Tibial nerve (tissue), 4 donors: ENCODE measurements at regions not wholly inside any gene's neighbourhood (a gene's known extent, or its start where the extent isn't known, plus 50 kb on each side); places are given as distances from the start of the nearest gene placed in this dataset.

Experiments
- DNase-seq, 2 donors: peaks; one replicate each; pipeline ENCODE4 v3.0.0-alpha.2; 2019; ENCODE audit warnings: low spot score in 2 of 2
- H3K27ac ChIP-seq, 4 donors: fragments of 200-600 bp; sonication (generic) in 3 of 4; one replicate each; pipeline ENCODE4 v1.5.1; 2017 to 2019; ENCODE audit warnings: mild to moderate bottlenecking in 1 of 4
- H3K27me3 ChIP-seq, 2 donors: fragments of 200-600 bp; sonication (generic) in 1 of 2; one replicate each; pipeline versions ENCODE4 v1.5.1 to v1.6.0; 2017 to 2019
- H3K36me3 ChIP-seq, 3 donors: fragments of 200-600 bp; sonication (generic); one replicate each; pipeline ENCODE4 v1.5.1; 2018 to 2019
- H3K4me1 ChIP-seq, 4 donors: fragments of 200-600 bp; sonication (generic) in 3 of 4; one replicate each; pipeline ENCODE4 v1.5.1; 2017 to 2019
- H3K4me3 ChIP-seq, 4 donors: fragments of 200-600 bp; sonication (generic) in 3 of 4; one replicate each; pipeline ENCODE4 v1.5.1; 2017 to 2019; ENCODE audit warnings: mild to moderate bottlenecking in 1 of 4, moderate library complexity in 1 of 4
- H3K9me3 ChIP-seq, 4 donors: fragments of 200-600 bp; sonication (generic) in 3 of 4; one replicate each; pipeline ENCODE4 v1.5.1; 2017 to 2019
- CTCF ChIP-seq, 5 experiments: fragments of 200-600 bp in 3 of 5; fragments of 450-650 bp in 2 of 5; sonication (generic) in 3 of 5; IDR thresholded peaks; one replicate each; pipeline ENCODE4 v1.5.1; 2016 to 2019; ENCODE audit warnings: antibody characterized with exemption in 5 of 5, mild to moderate bottlenecking in 3 of 5, moderate library complexity in 2 of 5
- EP300 ChIP-seq, 2 donors: sonication (generic); formaldehyde crosslinking; IDR thresholded peaks; one replicate each; pipeline ENCODE4 v1.6.1; 2017; ENCODE audit warnings: antibody characterized with exemption in 2 of 2, mild to moderate bottlenecking in 1 of 2
- POLR2A ChIP-seq, 2 donors: fragments of 450-650 bp; IDR thresholded peaks; one replicate each; pipeline ENCODE4 v1.6.1; 2017; ENCODE audit warnings: antibody characterized with exemption in 2 of 2, mild to moderate bottlenecking in 2 of 2, moderate library complexity in 2 of 2
- WGBS, 2 donors: methylation state at CpG; one replicate each; pipeline ENCODE4 v1.1.5; 2018; 5-methylcytosine and 5-hydroxymethylcytosine counted together

- no peaks in the 10 kb centered on the region for H3K9me3 ChIP-seq
- no peaks in the 10 kb centered on the region for H3K27me3 ChIP-seq
- H3K27ac ChIP-seq, result no peak overlapping the region
- no peak for DNase-seq
- no peak for TF ChIP-seq CTCF (IDR thresholded peaks at IDR 0.05)
- TF ChIP-seq POLR2A (IDR thresholded peaks at IDR 0.05), result no peak
- TF ChIP-seq EP300 (IDR thresholded peaks at IDR 0.05), result no peak
- H3K4me1 ChIP-seq, result peaks cover 0 to 7% (median 2%) of the 10 kb centered on the region in 4 donors
- H3K36me3 ChIP-seq, result no peaks in the 10 kb centered on the region
- whole genome bisulfite sequencing, 2 donors, result 35 to 37% methylated on average over 3 of the region's 3 CpGs
- H3K4me3 ChIP-seq, result no peak overlapping the region
Observed at GRCh38 chr10:33419311-33419710, 84.8 kb upstream of the NRP1 start.

- no peaks in the 10 kb centered on the region for H3K36me3 ChIP-seq
- no peak for TF ChIP-seq POLR2A (IDR thresholded peaks at IDR 0.05)
- no peak for TF ChIP-seq CTCF (IDR thresholded peaks at IDR 0.05)
- no peak for TF ChIP-seq EP300 (IDR thresholded peaks at IDR 0.05)
- no peak overlapping the region for H3K27ac ChIP-seq
- DNase-seq, result no peak
- H3K4me3 ChIP-seq, result no peak overlapping the region
- WGBS, 2 donors, result 76 to 81% methylated on average over 4 of the region's 4 CpGs
- H3K4me1 ChIP-seq, result peaks cover 0 to 11% (median 2%) of the 10 kb centered on the region in 4 donors
- no peaks in the 10 kb centered on the region for H3K27me3 ChIP-seq
- H3K9me3 ChIP-seq, result no peaks in the 10 kb centered on the region
Observed at GRCh38 chr10:33418301-33418700, 83.8 kb upstream of the NRP1 start.

- TF ChIP-seq CTCF (IDR thresholded peaks at IDR 0.05), result no peak
- H3K9me3 ChIP-seq, result no peaks in the 10 kb centered on the region
- H3K36me3 ChIP-seq, result no peaks in the 10 kb centered on the region
- peaks cover 0 to 7% (median 0%) of the 10 kb centered on the region in 4 donors for H3K4me1 ChIP-seq
- DNase-seq, result no peak
- H3K27ac ChIP-seq, result no peak overlapping the region
- no peak overlapping the region for H3K4me3 ChIP-seq
- no peaks in the 10 kb centered on the region for H3K27me3 ChIP-seq
- WGBS, 2 donors, result 96 to 98% methylated on average over 6 of the region's 6 CpGs
Observed at GRCh38 chr10:33416691-33417090, 82.2 kb upstream of the NRP1 start.

- H3K27me3 ChIP-seq, result no peaks in the 10 kb centered on the region
- no peak for DNase-seq
- H3K9me3 ChIP-seq, result no peaks in the 10 kb centered on the region
- H3K27ac ChIP-seq, result no peak overlapping the region
- H3K4me1 ChIP-seq, result peaks cover 0 to 7% (median 0%) of the 10 kb centered on the region in 4 donors
- WGBS, 2 donors, result 97 to 100% methylated on average over 1 of the region's 1 CpG
- TF ChIP-seq EP300 (IDR thresholded peaks at IDR 0.05) (no peak), CTCF (IDR thresholded peaks at IDR 0.05) (no peak), POLR2A (IDR thresholded peaks at IDR 0.05) (no peak)
- H3K36me3 ChIP-seq, result no peaks in the 10 kb centered on the region
- no peak overlapping the region for H3K4me3 ChIP-seq
Observed at GRCh38 chr10:33416209-33416608, 81.7 kb upstream of the NRP1 start.

GRCh38 chr10:33414841-33415240 is 80.4 kb upstream of the NRP1 start:
- H3K4me1 ChIP-seq, result peaks cover 0 to 7% (median 0%) of the 10 kb centered on the region in 4 donors
- no peak overlapping the region for H3K4me3 ChIP-seq
- 79 to 93% methylated on average over 1 of the region's 1 CpG for WGBS, 2 donors
- TF ChIP-seq CTCF (IDR thresholded peaks at IDR 0.05), result no peak
- TF ChIP-seq EP300 (IDR thresholded peaks at IDR 0.05), result no peak
- TF ChIP-seq POLR2A (IDR thresholded peaks at IDR 0.05), result no peak
- H3K9me3 ChIP-seq, result no peaks in the 10 kb centered on the region
- H3K27me3 ChIP-seq, result no peaks in the 10 kb centered on the region
- no peaks in the 10 kb centered on the region for H3K36me3 ChIP-seq
- DNase-seq, result no peak
- H3K27ac ChIP-seq, result no peak overlapping the region
